Activated T-helper 1 cell treated with anti-CD3 and anti-CD28 coated beads, Interleukin-12 subunit alpha, Interleukin-12 subunit beta, Interleukin-2, Interleukin-4 antibody, amounts not matched to agents 30 ng/mL and 10 ng/mL and 1 ng/mL, durations not matched to agents 14 hours and 24 hours and 36 hours (primary cell): ENCODE measurements at regions not wholly inside any gene's neighbourhood (a gene's known extent, or its start where the extent isn't known, plus 50 kb on each side); places are given as distances from the start of the nearest gene placed in this dataset.
"Not testable (repeated sequence)": the region's sequence is repeated elsewhere in the genome, so short reads cannot be mapped to it uniquely, and the experiment has no call there.

ENCODE experiments used
- DNase-seq: peaks from one replicate; pipeline ENCODE4 v3.0.0; 2021; ENCODE audit warnings: low spot score
- H3K27ac Mint-ChIP-seq: one replicate; pipeline ENCODE4 v1.8.0; 2021; ENCODE audit warnings: mild to moderate bottlenecking, mixed read lengths
- H3K27me3 Mint-ChIP-seq: one replicate; pipeline ENCODE4 v1.8.0; 2022; ENCODE audit warnings: mild to moderate bottlenecking, moderate library complexity, mixed read lengths; ENCODE audit not compliant: insufficient read depth
- H3K36me3 Mint-ChIP-seq: one replicate; pipeline ENCODE4 v1.8.0; 2021; ENCODE audit warnings: low read depth, mixed read lengths
- H3K4me1 Mint-ChIP-seq: one replicate; pipeline ENCODE4 v1.8.0; 2021; ENCODE audit warnings: low read depth, mixed read lengths
- H3K4me3 Mint-ChIP-seq: one replicate; pipeline ENCODE4 v1.8.0; 2021; ENCODE audit warnings: mild to moderate bottlenecking, moderate library complexity, mixed read lengths
- H3K9me3 Mint-ChIP-seq: one replicate; pipeline ENCODE4 v1.8.0; 2021; ENCODE audit warnings: mixed read lengths
- intact Hi-C: fragments of 100-400 bp; cut with micrococcal nuclease; formaldehyde crosslinking; loops from one replicate; pipeline ENCODE4 v1.15.1; 2024

- H3K4me3 Mint-ChIP-seq: no peak overlapping the region
- no peaks in the 10 kb centered on the region for H3K9me3 Mint-ChIP-seq
- no peaks in the 10 kb centered on the region for H3K27me3 Mint-ChIP-seq
- no peak for DNase-seq
- peaks cover 13% of the 10 kb centered on the region for H3K4me1 Mint-ChIP-seq
- no peaks in the 10 kb centered on the region for H3K36me3 Mint-ChIP-seq
- intact Hi-C loops: no loop called here
- no peak overlapping the region for H3K27ac Mint-ChIP-seq
Observed at GRCh38 chr1:110260194-110260593, 50.1 kb downstream of the KCNC4 start.

- Mint-ChIP-seq H3K4me3 (no peak overlapping the region), H3K27me3 (no peaks in the 10 kb centered on the region), H3K9me3 (no peaks in the 10 kb centered on the region), H3K36me3 (no peaks in the 10 kb centered on the region), H3K4me1 (peaks cover 7% of the 10 kb centered on the region), H3K27ac (no peak overlapping the region)
- intact Hi-C loops: loop anchor here (1.0 kb wide), 1 partner anchor 55 kb away; no protein-coding TSS in a partner anchor
- DNase-seq: no peak
Observed at GRCh38 chr1:110262296-110262695, 52.2 kb downstream of the KCNC4 start.

- H3K27me3 Mint-ChIP-seq: no peaks in the 10 kb centered on the region
- no peaks in the 10 kb centered on the region for H3K9me3 Mint-ChIP-seq
- intact Hi-C loops: loop anchor here (1.0 kb wide), 1 partner anchor 56 kb away; no protein-coding TSS in a partner anchor
- peaks cover 7% of the 10 kb centered on the region for H3K4me1 Mint-ChIP-seq
- no peak overlapping the region for H3K4me3 Mint-ChIP-seq
- no peak for DNase-seq
- no peak overlapping the region for H3K27ac Mint-ChIP-seq
- no peaks in the 10 kb centered on the region for H3K36me3 Mint-ChIP-seq
Observed at GRCh38 chr1:110262846-110263631, 52.9 kb downstream of the KCNC4 start.

- H3K9me3 Mint-ChIP-seq: no peaks in the 10 kb centered on the region
- no peaks in the 10 kb centered on the region for H3K36me3 Mint-ChIP-seq
- intact Hi-C loops: no loop called here
- no peak for DNase-seq
- peaks cover 7% of the 10 kb centered on the region for H3K4me1 Mint-ChIP-seq
- no peak overlapping the region for H3K4me3 Mint-ChIP-seq
- H3K27ac Mint-ChIP-seq: no peak overlapping the region
- H3K27me3 Mint-ChIP-seq: peaks cover 5% of the 10 kb centered on the region
Observed at GRCh38 chr1:110264430-110264829, 54.3 kb downstream of the KCNC4 start.

- peaks cover 7% of the 10 kb centered on the region for H3K4me1 Mint-ChIP-seq
- H3K27me3 Mint-ChIP-seq: peaks cover 7% of the 10 kb centered on the region
- no peaks in the 10 kb centered on the region for H3K9me3 Mint-ChIP-seq
- H3K4me3 Mint-ChIP-seq: no peak overlapping the region
- intact Hi-C loops: no loop called here
- H3K27ac Mint-ChIP-seq: no peak overlapping the region
- DNase-seq: no peak
- H3K36me3 Mint-ChIP-seq: no peaks in the 10 kb centered on the region
Observed at GRCh38 chr1:110265186-110265585, 55.1 kb downstream of the KCNC4 start.

- DNase-seq: no peak
- Mint-ChIP-seq H3K4me1 (peaks cover 7% of the 10 kb centered on the region), H3K27ac (no peak overlapping the region), H3K27me3 (peaks cover 12% of the 10 kb centered on the region), H3K4me3 (no peak overlapping the region), H3K36me3 (no peaks in the 10 kb centered on the region), H3K9me3 (no peaks in the 10 kb centered on the region)
- intact Hi-C loops: no loop called here
Observed at GRCh38 chr1:110266834-110267233, 56.7 kb downstream of the KCNC4 start.

- peaks cover 6% of the 10 kb centered on the region for H3K4me1 Mint-ChIP-seq
- peaks cover 12% of the 10 kb centered on the region for H3K27me3 Mint-ChIP-seq
- no peaks in the 10 kb centered on the region for H3K9me3 Mint-ChIP-seq
- no peak overlapping the region for H3K27ac Mint-ChIP-seq
- no peak for DNase-seq
- no peaks in the 10 kb centered on the region for H3K36me3 Mint-ChIP-seq
- H3K4me3 Mint-ChIP-seq: no peak overlapping the region
- intact Hi-C loops: no loop called here
Observed at GRCh38 chr1:110267260-110267659, 57.1 kb downstream of the KCNC4 start.

GRCh38 chr1:110272045-110272444 lies 61.9 kb downstream of the KCNC4 start:
- Mint-ChIP-seq H3K27me3 (peaks cover 15% of the 10 kb centered on the region), H3K27ac (no peak overlapping the region), H3K4me3 (no peak overlapping the region), H3K9me3 (no peaks in the 10 kb centered on the region), H3K4me1 (no peaks in the 10 kb centered on the region), H3K36me3 (no peaks in the 10 kb centered on the region)
- intact Hi-C loops: no loop called here
- DNase-seq: no peak

GRCh38 chr1:110273832-110274231 lies 63.7 kb downstream of the KCNC4 start:
- peaks cover 22% of the 10 kb centered on the region for H3K27me3 Mint-ChIP-seq
- H3K4me3 Mint-ChIP-seq, H3K36me3 Mint-ChIP-seq, H3K9me3 Mint-ChIP-seq, H3K27ac Mint-ChIP-seq, DNase-seq, intact Hi-C loops, H3K4me1 Mint-ChIP-seq: not testable (repeated sequence)

- DNase-seq: no peak
- no peaks in the 10 kb centered on the region for H3K36me3 Mint-ChIP-seq
- H3K27ac Mint-ChIP-seq: no peak overlapping the region
- intact Hi-C loops: no loop called here
- H3K4me1 Mint-ChIP-seq: no peaks in the 10 kb centered on the region
- no peaks in the 10 kb centered on the region for H3K9me3 Mint-ChIP-seq
- peaks cover 15% of the 10 kb centered on the region for H3K27me3 Mint-ChIP-seq
- no peak overlapping the region for H3K4me3 Mint-ChIP-seq
Observed at GRCh38 chr1:110280126-110280525, 59.1 kb upstream of the RBM15 start.

- H3K4me1 Mint-ChIP-seq: no peaks in the 10 kb centered on the region
- intact Hi-C loops: no loop called here
- no peaks in the 10 kb centered on the region for H3K9me3 Mint-ChIP-seq
- H3K4me3 Mint-ChIP-seq: no peak overlapping the region
- DNase-seq: no peak
- H3K36me3 Mint-ChIP-seq: no peaks in the 10 kb centered on the region
- H3K27ac Mint-ChIP-seq: no peak overlapping the region
- H3K27me3 Mint-ChIP-seq: peaks cover 13% of the 10 kb centered on the region
Observed at GRCh38 chr1:110280804-110281203, 58.4 kb upstream of the RBM15 start.

GRCh38 chr1:110281363-110282290 lies 57.5 kb upstream of the RBM15 start:
- Mint-ChIP-seq H3K27ac (no peak overlapping the region), H3K4me3 (no peak overlapping the region), H3K4me1 (no peaks in the 10 kb centered on the region), H3K36me3 (no peaks in the 10 kb centered on the region), H3K27me3 (peaks cover 13% of the 10 kb centered on the region), H3K9me3 (no peaks in the 10 kb centered on the region)
- intact Hi-C loops: no loop called here
- no peak for DNase-seq

GRCh38 chr1:110282395-110282794 lies 56.8 kb upstream of the RBM15 start:
- Mint-ChIP-seq H3K4me3 (no peak overlapping the region), H3K27me3 (peaks cover 11% of the 10 kb centered on the region), H3K36me3 (no peaks in the 10 kb centered on the region), H3K27ac (no peak overlapping the region), H3K9me3 (no peaks in the 10 kb centered on the region), H3K4me1 (no peaks in the 10 kb centered on the region)
- no peak for DNase-seq
- intact Hi-C loops: no loop called here
